SJCRH30 (cell line): ENCODE measurements at regions not wholly inside any gene's neighbourhood (a gene's known extent, or its start where the extent isn't known, plus 50 kb on each side); places are given as distances from the start of the nearest gene placed in this dataset.
"Not testable (repeated sequence)": the region's sequence is repeated elsewhere in the genome, so short reads cannot be mapped to it uniquely, and the experiment has no call there.

Source experiments
- DNase-seq, 2 experiments: peaks; one replicate each; pipeline ENCODE4 v3.0.0-alpha.2; 2015 to 2020
- H3K27ac ChIP-seq: fragments of 250-450 bp; sonication (Bioruptor Pico); 2 replicates; pipeline ENCODE4 v1.5.1; 2020; ENCODE audit warnings: mild to moderate bottlenecking, moderate library complexity
- H3K27me3 ChIP-seq: fragments of 250-450 bp; sonication (Bioruptor Pico); 2 replicates; pipeline ENCODE4 v1.5.1; 2020; ENCODE audit warnings: mild to moderate bottlenecking, moderate library complexity
- H3K36me3 ChIP-seq: fragments of 250-450 bp; sonication (Bioruptor Pico); 2 replicates; pipeline ENCODE4 v1.5.1; 2020; ENCODE audit warnings: mild to moderate bottlenecking, moderate library complexity
- H3K4me1 ChIP-seq: fragments of 250-450 bp; sonication (Bioruptor Pico); 2 replicates; pipeline ENCODE4 v1.5.1; 2020; ENCODE audit warnings: mild to moderate bottlenecking, moderate library complexity
- H3K4me3 ChIP-seq: fragments of 250-450 bp; sonication (Bioruptor Pico); 2 replicates; pipeline ENCODE4 v1.5.1; 2020; ENCODE audit warnings: mild to moderate bottlenecking, moderate library complexity
- H3K9me3 ChIP-seq: fragments of 250-450 bp; sonication (Bioruptor Pico); replicated peaks from 2 replicates; pipeline ENCODE4 v1.5.1; 2020; ENCODE audit warnings: mild to moderate bottlenecking, moderate library complexity

DNA sequence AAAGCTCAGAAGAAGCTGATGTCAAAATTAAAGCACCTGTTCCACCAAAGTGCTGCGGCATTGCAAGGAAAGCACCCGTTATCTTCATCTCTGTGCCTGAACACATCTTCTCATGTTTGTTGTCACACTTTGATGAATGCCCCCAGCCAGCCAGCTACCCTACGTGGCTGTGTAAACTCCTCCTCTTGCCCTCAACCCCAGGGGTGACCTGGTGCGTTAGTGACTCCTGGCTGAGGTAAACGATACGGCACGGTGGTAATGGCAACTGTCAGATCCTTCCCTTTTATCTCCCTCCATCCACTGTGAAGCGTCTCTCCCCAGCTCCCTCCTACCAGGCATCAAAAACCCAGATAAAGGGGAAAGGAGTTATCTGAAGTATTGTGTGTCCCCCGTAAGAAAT, 90.6 kb upstream of the WWC2 start:
- Histone ChIP-seq H3K36me3 (no peaks in the 10 kb centered on the region), H3K27me3 (no peaks in the 10 kb centered on the region), H3K27ac (no peak overlapping the region), H3K4me1 (no peaks in the 10 kb centered on the region), H3K9me3 (no peaks in the 10 kb centered on the region), H3K4me3 (no peak overlapping the region)
- DNase-seq, result no peak

DNA sequence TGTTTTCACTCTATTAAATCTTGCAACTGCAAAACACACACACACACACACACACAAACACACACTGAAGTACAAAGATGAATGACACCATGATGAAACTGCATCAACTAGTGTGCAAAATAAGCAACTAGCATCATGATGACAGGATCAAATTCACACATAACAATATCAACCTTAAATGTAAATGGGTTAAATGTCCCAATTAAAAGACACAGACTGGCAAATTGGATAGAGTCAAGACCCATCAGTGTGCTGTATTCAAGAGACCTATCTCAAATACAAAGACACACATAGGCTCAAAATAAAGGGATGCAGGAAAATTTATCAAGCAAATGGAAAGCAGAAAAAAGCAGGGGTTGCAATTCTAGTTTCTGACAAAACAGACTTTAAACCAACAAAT, 87.2 kb upstream of the DCTD start:
- H3K36me3 ChIP-seq, DNase-seq: not testable (repeated sequence)

DNA sequence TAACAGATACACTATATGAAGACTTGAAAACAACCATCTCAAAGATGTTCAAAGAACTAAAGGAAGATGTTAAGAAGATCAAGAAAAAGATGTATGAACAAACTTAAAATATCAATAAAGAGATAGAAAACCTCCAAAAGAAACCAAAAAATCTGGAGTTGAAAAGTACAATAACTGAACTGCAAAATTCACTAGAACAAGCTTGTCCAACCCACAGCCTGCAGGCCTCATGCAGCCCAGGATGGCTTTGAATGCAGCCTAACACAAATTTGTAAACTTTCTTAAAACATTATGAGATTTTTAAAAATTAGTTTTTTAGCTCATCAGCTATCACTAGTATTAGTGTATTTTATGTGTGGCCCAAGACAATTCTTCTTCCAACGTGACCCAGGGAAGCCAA, 77.0 kb upstream of the DCTD start:
- H3K4me3 ChIP-seq, result no peak overlapping the region
- DNase-seq, result no peak
- no peaks in the 10 kb centered on the region for H3K4me1 ChIP-seq
- no peaks in the 10 kb centered on the region for H3K36me3 ChIP-seq
- no peaks in the 10 kb centered on the region for H3K9me3 ChIP-seq
- no peak overlapping the region for H3K27ac ChIP-seq
- no peaks in the 10 kb centered on the region for H3K27me3 ChIP-seq

More for the DNA sequence above, 87.2 kb upstream of the DCTD start:
- not testable (repeated sequence) for H3K4me1 ChIP-seq, H3K27ac ChIP-seq, H3K9me3 ChIP-seq, H3K4me3 ChIP-seq, H3K27me3 ChIP-seq

DNA sequence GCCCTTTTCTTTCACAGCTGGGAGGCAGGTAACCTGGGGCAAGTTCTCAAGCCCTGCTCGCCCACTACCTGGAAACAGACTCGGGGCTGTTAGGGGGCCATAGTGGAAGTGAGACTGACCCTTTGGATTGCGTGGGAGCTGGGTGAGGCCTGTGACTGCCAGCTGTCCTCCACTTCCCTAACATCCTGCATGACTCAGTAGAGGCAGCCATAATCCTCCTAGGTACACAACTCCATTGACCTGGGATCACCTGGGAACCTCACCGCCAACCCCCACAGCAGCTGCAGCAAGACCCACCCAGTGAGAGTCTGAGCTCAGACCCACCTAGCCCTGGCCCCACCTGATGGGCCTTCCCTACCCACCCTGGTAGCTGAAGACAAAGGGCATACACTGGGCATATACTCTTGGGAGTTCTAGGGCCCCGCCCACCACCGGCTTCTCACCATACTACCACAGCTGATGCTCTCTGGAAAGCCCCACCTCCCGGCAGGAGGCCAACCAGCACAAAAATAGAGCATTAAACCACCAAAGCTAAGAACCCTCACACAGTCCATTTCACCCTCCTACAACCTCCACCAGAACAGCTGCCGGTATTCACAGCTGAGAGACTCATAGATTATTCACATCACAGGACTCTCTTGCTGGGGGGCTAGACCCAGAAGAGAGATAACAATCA, 61.1 kb upstream of the DCTD start:
- Histone ChIP-seq H3K27ac (peak overlapping the region; percentile 70), H3K4me1 (peaks cover 4% of the 10 kb centered on the region), H3K36me3 (no peaks in the 10 kb centered on the region), H3K27me3 (no peaks in the 10 kb centered on the region), H3K9me3 (no peaks in the 10 kb centered on the region), H3K4me3 (no peak overlapping the region)
- DNase-seq, result peak; percentile 83 to 85

- DNase-seq, result peak in 1 of 2 experiments; percentile 1
- no peak overlapping the region for H3K27ac ChIP-seq
- no peaks in the 10 kb centered on the region for H3K9me3 ChIP-seq
- H3K27me3 ChIP-seq, result no peaks in the 10 kb centered on the region
- no peaks in the 10 kb centered on the region for H3K36me3 ChIP-seq
- H3K4me1 ChIP-seq, result peaks cover 4% of the 10 kb centered on the region
- H3K4me3 ChIP-seq, result no peak overlapping the region
Observed at GRCh38 chr4:182975806-182976205, 58.6 kb upstream of the DCTD start.

GRCh38 chr4:182973941-182974340, 56.8 kb upstream of the DCTD start:
- Histone ChIP-seq H3K9me3 (no peaks in the 10 kb centered on the region), H3K4me3 (no peak overlapping the region), H3K27me3 (no peaks in the 10 kb centered on the region), H3K4me1 (peaks cover 4% of the 10 kb centered on the region), H3K36me3 (no peaks in the 10 kb centered on the region), H3K27ac (no peak overlapping the region)
- DNase-seq, result no peak

GRCh38 chr4:182973511-182973911, 56.3 kb upstream of the DCTD start:
- H3K27me3 ChIP-seq, result no peaks in the 10 kb centered on the region
- no peak for DNase-seq

GRCh38 chr4:182971702-182972101, 54.5 kb upstream of the DCTD start:
- Histone ChIP-seq H3K27ac (no peak overlapping the region), H3K4me1 (no peaks in the 10 kb centered on the region), H3K4me3 (no peak overlapping the region), H3K27me3 (no peaks in the 10 kb centered on the region), H3K36me3 (no peaks in the 10 kb centered on the region), H3K9me3 (no peaks in the 10 kb centered on the region)
- DNase-seq, result no peak

More at GRCh38 chr4:182973511-182973911, 56.3 kb upstream of the DCTD start:
- H3K4me3 ChIP-seq, result no peak overlapping the region
- H3K4me1 ChIP-seq, result peaks cover 4% of the 10 kb centered on the region
- H3K27ac ChIP-seq, result no peak overlapping the region
- H3K36me3 ChIP-seq, result no peaks in the 10 kb centered on the region
- H3K9me3 ChIP-seq, result no peaks in the 10 kb centered on the region

DNA sequence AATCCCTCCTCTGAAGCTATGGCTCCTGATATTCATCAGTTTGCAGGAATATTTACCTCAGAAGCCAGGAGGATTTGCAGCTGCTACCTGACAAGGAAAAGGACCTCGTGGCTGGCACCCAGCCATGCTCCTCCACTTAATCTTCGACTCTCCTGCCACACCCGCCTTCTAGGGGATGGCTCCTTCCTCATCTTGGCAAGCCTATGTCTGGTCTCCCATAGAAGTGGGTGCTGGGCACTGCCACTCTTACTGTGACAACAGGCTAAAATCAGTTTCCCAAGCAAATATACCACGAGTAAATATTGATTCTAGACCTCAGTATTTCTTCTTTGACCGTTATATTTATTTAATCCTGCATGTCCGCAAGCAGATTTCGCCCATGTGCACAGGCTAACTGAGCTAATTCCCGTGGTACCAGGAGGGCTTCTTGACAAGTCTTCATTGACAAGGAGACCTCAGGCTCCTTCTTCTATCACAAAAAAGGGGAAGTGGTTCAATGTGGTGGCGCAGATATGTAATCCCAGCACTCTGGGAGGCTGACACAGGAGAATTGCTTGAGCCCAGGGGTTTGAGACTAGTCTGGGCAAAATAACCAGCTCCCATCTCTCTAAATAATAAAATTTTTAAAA, 52.6 kb upstream of the DCTD start:
- no peaks in the 10 kb centered on the region for H3K27me3 ChIP-seq
- H3K9me3 ChIP-seq, result no peaks in the 10 kb centered on the region
- DNase-seq, result no peak
- H3K36me3 ChIP-seq, result no peaks in the 10 kb centered on the region
- no peak overlapping the region for H3K4me3 ChIP-seq
- no peaks in the 10 kb centered on the region for H3K4me1 ChIP-seq
- no peak overlapping the region for H3K27ac ChIP-seq

GRCh38 chr4:182968917-182969650, 51.9 kb upstream of the DCTD start:
- Histone ChIP-seq H3K4me3 (no peak overlapping the region), H3K4me1 (no peaks in the 10 kb centered on the region), H3K27ac (no peak overlapping the region), H3K36me3 (no peaks in the 10 kb centered on the region), H3K9me3 (no peaks in the 10 kb centered on the region), H3K27me3 (no peaks in the 10 kb centered on the region)
- no peak for DNase-seq

DNA sequence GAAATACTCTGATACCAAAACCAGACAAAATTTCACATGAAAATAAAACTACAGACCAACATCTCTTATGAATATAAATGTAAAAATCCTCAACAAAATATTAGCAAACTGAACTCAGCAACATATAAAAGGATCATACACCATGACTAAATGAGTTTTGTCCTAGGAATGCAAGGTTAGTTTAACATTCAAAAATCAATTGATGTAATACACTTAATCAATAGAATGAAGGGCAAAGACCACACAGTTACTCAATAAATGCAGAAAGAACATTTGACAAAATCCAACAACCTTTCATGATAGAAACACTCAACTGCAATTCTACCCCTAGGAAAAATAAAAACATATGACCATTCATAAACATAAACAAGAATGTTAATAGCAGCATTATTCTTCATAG, 50.2 kb upstream of the DCTD start:
- DNase-seq, result no peak
- Histone ChIP-seq H3K4me1 (no peaks in the 10 kb centered on the region), H3K27ac (no peak overlapping the region), H3K36me3 (no peaks in the 10 kb centered on the region), H3K9me3 (no peaks in the 10 kb centered on the region), H3K27me3 (no peaks in the 10 kb centered on the region), H3K4me3 (no peak overlapping the region)
